ENCODE measurements at regions not wholly inside any gene's neighbourhood (a gene's known extent, or its start where the extent isn't known, plus 50 kb on each side); places are given as distances from the start of the nearest gene placed in this dataset.
"Not testable (repeated sequence)": the region's sequence is repeated elsewhere in the genome, so short reads cannot be mapped to it uniquely, and the experiment has no call there.

DNA sequence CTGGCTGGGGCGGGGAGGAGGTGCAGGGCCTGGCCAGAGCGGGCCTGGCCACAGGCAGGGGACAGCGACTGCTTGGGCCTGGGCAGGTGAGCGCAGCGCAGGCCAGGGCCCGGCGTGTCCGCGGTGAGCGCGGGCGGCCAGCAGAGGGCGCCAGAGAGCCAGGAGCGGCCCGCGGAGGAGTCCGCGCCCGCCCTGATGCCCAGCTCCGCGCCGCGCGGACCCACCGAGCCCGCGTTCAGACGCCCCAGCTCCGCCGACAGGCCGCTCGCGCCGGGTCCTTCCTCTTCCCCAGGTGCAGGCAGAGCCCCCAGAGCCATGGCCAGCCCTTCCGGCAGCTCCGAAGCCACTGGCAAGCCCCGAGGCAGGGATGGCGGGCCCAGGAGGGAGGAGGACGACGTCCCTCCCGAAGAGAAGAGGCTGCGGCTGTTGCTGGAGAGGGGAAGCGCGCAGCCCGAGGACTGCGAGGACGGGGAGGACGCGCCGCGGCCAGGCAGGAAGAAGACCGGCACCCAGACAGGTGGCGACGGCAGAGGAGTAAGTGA is 171.1 kb upstream of the OSBPL11 start:
- peaks cover 76% of the 10 kb centered on the region for H3K27me3 Mint-ChIP-seq (ENCODE audit: unreplicated experiment)

DNA sequence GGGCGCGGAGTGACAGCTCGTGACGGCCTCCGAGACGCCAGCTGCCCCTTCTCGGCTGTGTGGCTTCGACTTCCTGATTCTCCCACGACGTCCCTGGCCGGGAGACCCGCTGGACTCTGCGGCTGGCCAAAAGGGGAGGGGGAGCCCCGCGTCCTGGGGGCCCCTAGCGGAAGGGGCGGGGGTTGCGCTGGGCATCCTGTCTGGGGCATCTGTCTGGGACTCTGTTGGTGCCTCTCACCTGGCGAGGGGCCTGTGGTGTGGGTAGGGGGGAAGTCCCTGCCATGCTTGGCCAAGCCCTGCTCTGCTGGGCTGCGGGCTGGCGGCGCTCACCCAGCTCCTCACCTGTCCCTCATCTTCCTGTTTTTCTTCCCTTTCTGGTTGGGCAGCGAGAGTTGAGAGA is 171.6 kb upstream of the OSBPL11 start:
- intact Hi-C loops (cut with micrococcal nuclease; ENCODE audit: unreplicated experiment) = loop anchor here (5.0 kb wide), 1 partner anchor 150 kb away; no protein-coding TSS in a partner anchor
- not testable (repeated sequence) for BruUV-seq (replicated peaks); H3K9me3 Mint-ChIP-seq (ENCODE audit: low read depth, unreplicated experiment); H3K27ac Mint-ChIP-seq (ENCODE audit: unreplicated experiment)
- CTCF ChIA-PET = interaction anchor here (0.8 to 1.0 kb wide), 3 partner anchors 149 to 168 kb away, joined by 3 to 6 read pairs (median 3); no protein-coding TSS in a partner anchor
- H3K4me3 Mint-ChIP-seq (ENCODE audit: low read depth, unreplicated experiment) = peak overlapping the region; percentile 84
- peak; percentile 55 for DNase-seq
- peaks cover 10% of the 10 kb centered on the region for H3K4me1 Mint-ChIP-seq (ENCODE audit: low read depth, unreplicated experiment)
- H3K36me3 Mint-ChIP-seq (ENCODE audit: insufficient read depth, unreplicated experiment) = peaks cover 14% of the 10 kb centered on the region
- peaks cover 70% of the 10 kb centered on the region for H3K27me3 Mint-ChIP-seq (ENCODE audit: unreplicated experiment)

More for the DNA sequence above, 171.1 kb upstream of the OSBPL11 start:
- not testable (repeated sequence) for BruUV-seq (replicated peaks); H3K27ac Mint-ChIP-seq (ENCODE audit: unreplicated experiment); H3K9me3 Mint-ChIP-seq (ENCODE audit: low read depth, unreplicated experiment)
- H3K4me3 Mint-ChIP-seq (ENCODE audit: low read depth, unreplicated experiment) = peak overlapping the region; percentile 84
- H3K36me3 Mint-ChIP-seq (ENCODE audit: insufficient read depth, unreplicated experiment) = peaks cover 14% of the 10 kb centered on the region
- CTCF ChIA-PET = interaction anchor here (0.8 to 1.0 kb wide), 3 partner anchors 149 to 169 kb away, joined by 3 to 6 read pairs (median 3); no protein-coding TSS in a partner anchor
- TF ChIP-seq CTCF (IDR thresholded peaks at IDR 0.05; ENCODE audit: unreplicated experiment) = peak; percentile 91
- DNase-seq = peak; percentile 92
- intact Hi-C loops (cut with micrococcal nuclease; ENCODE audit: unreplicated experiment) = loop anchor here (5.0 kb wide), 1 partner anchor 151 kb away; no protein-coding TSS in a partner anchor
- peaks cover 10% of the 10 kb centered on the region for H3K4me1 Mint-ChIP-seq (ENCODE audit: low read depth, unreplicated experiment)

DNA sequence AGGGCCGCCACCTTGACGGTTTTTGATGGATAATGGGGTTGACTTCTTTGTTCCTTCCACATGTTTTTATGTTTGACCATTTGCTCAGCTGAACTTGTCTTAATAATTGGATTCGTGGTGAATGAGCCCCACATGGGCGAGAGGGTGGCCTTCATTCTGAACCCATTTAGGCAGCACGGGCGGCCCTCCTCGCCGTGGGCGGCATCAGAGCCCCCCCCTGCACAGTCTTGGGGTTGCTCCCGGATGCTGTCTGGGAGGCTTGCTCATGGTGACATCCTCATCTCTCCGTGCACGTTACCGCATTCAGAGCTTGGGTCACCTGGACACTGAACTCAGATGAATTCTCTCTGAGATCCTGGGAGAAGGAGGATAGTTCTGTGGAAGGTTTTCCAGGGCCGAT is 172.3 kb upstream of the OSBPL11 start:
- peak overlapping the region; percentile 84 for H3K4me3 Mint-ChIP-seq (ENCODE audit: low read depth, unreplicated experiment)
- no peaks in the 10 kb centered on the region for H3K9me3 Mint-ChIP-seq (ENCODE audit: low read depth, unreplicated experiment)
- H3K4me1 Mint-ChIP-seq (ENCODE audit: low read depth, unreplicated experiment) = peaks cover 10% of the 10 kb centered on the region
- intact Hi-C loops (cut with micrococcal nuclease; ENCODE audit: unreplicated experiment) = loop anchor here (5.0 kb wide), 1 partner anchor 150 kb away; no protein-coding TSS in a partner anchor
- no peak overlapping the region for H3K27ac Mint-ChIP-seq (ENCODE audit: unreplicated experiment)
- BruUV-seq (replicated peaks) = no TSS peak
- no peak for DNase-seq
- no peak for TF ChIP-seq CTCF (IDR thresholded peaks at IDR 0.05; ENCODE audit: unreplicated experiment)
- H3K27me3 Mint-ChIP-seq (ENCODE audit: unreplicated experiment) = peaks cover 63% of the 10 kb centered on the region
- H3K36me3 Mint-ChIP-seq (ENCODE audit: insufficient read depth, unreplicated experiment) = peaks cover 14% of the 10 kb centered on the region
- CTCF ChIA-PET = no interaction called here

- TSS peak; percentile 47 for BruUV-seq (replicated peaks)
- intact Hi-C loops (cut with micrococcal nuclease; ENCODE audit: unreplicated experiment) = loop anchor here (5.0 kb wide), 1 partner anchor 148 kb away; no protein-coding TSS in a partner anchor
Observed at GRCh38 chr3:125768821-125769220, 173.5 kb upstream of the OSBPL11 start.

GRCh38 chr3:125771506-125771905 is 176.2 kb upstream of the OSBPL11 start:
- Mint-ChIP-seq H3K27me3 (ENCODE audit: unreplicated experiment) (peaks cover 34% of the 10 kb centered on the region), H3K4me1 (ENCODE audit: low read depth, unreplicated experiment) (peaks cover 19% of the 10 kb centered on the region)
- H3K9me3 Mint-ChIP-seq (ENCODE audit: low read depth, unreplicated experiment); H3K4me3 Mint-ChIP-seq (ENCODE audit: low read depth, unreplicated experiment); DNase-seq; H3K27ac Mint-ChIP-seq (ENCODE audit: unreplicated experiment); intact Hi-C loops (cut with micrococcal nuclease; ENCODE audit: unreplicated experiment); CTCF ChIA-PET; BruUV-seq (replicated peaks); H3K36me3 Mint-ChIP-seq (ENCODE audit: insufficient read depth, unreplicated experiment): not testable (repeated sequence)

More at GRCh38 chr3:125768821-125769220, 173.5 kb upstream of the OSBPL11 start:
- H3K27ac Mint-ChIP-seq (ENCODE audit: unreplicated experiment); H3K9me3 Mint-ChIP-seq (ENCODE audit: low read depth, unreplicated experiment); H3K4me3 Mint-ChIP-seq (ENCODE audit: low read depth, unreplicated experiment); CTCF ChIA-PET; DNase-seq: not testable (repeated sequence)
- H3K4me1 Mint-ChIP-seq (ENCODE audit: low read depth, unreplicated experiment) = peaks cover 10% of the 10 kb centered on the region
- peaks cover 14% of the 10 kb centered on the region for H3K36me3 Mint-ChIP-seq (ENCODE audit: insufficient read depth, unreplicated experiment)
- peaks cover 52% of the 10 kb centered on the region for H3K27me3 Mint-ChIP-seq (ENCODE audit: unreplicated experiment)

GRCh38 chr3:125774433-125775034 is 179.2 kb upstream of the OSBPL11 start:
- H3K9me3 Mint-ChIP-seq (ENCODE audit: low read depth, unreplicated experiment); H3K4me3 Mint-ChIP-seq (ENCODE audit: low read depth, unreplicated experiment); CTCF ChIA-PET: not testable (repeated sequence)

DNA sequence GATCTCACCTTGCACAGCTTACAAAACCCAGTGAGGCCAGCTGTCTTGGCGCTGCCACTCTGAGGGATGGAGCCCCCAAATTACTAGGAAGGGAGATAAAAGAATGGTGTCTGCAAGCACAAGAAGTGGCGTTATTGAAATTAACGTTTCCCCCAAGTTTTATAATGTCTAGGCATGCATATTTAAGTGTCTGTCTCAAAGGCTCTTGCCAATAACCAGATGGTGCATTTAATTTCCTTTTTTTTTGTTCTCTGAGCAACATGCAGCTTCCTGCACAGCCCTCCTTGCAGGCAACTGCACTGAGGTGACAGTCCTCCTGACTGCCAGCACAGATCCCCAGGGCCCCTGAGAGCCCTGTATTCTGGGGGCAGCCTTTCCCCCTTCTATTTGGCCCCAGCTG is 179.8 kb upstream of the OSBPL11 start:
- H3K36me3 Mint-ChIP-seq (ENCODE audit: insufficient read depth, unreplicated experiment); intact Hi-C loops (cut with micrococcal nuclease; ENCODE audit: unreplicated experiment); BruUV-seq (replicated peaks); H3K9me3 Mint-ChIP-seq (ENCODE audit: low read depth, unreplicated experiment); H3K27ac Mint-ChIP-seq (ENCODE audit: unreplicated experiment); DNase-seq; H3K4me1 Mint-ChIP-seq (ENCODE audit: low read depth, unreplicated experiment); CTCF ChIA-PET; H3K4me3 Mint-ChIP-seq (ENCODE audit: low read depth, unreplicated experiment): not testable (repeated sequence)
- peaks cover 28% of the 10 kb centered on the region for H3K27me3 Mint-ChIP-seq (ENCODE audit: unreplicated experiment)

More at GRCh38 chr3:125774433-125775034, 179.2 kb upstream of the OSBPL11 start:
- intact Hi-C loops (cut with micrococcal nuclease; ENCODE audit: unreplicated experiment); H3K27ac Mint-ChIP-seq (ENCODE audit: unreplicated experiment); DNase-seq; H3K4me1 Mint-ChIP-seq (ENCODE audit: low read depth, unreplicated experiment); H3K36me3 Mint-ChIP-seq (ENCODE audit: insufficient read depth, unreplicated experiment); BruUV-seq (replicated peaks): not testable (repeated sequence)
- peaks cover 28% of the 10 kb centered on the region for H3K27me3 Mint-ChIP-seq (ENCODE audit: unreplicated experiment)

DNA sequence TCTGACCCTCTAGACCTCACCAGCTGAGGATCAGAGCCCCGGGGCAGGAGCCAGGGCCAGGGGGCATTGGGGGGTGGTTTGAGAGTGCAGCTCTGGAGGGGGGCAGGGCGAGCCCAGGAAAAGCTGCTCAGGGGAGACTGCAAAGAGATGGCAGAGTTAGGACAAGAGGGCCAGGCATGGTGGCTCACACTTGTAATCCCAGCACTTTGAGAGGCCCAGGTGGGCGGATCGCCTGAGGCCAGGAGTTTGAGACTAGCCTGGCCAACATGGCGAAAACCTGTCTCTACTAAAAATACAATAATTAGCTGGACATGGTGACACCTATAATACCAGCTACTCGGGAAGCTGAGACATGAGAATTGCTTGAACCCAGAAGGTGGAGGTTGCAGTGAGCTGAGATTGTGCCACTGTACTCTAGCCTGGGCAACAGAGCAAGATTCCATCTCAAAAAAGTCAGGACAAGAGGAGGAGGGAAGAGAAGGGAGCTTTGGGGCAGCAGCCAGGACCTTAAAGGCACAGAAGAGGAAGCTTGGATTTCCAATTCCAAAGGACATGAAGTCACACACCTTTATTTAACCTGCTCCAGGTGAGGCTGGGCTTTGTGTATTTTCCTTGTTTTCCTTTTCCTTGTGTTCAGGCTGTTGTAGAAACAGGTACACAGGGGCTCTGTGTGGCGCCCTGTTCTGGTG is 180.5 kb upstream of the OSBPL11 start:
- H3K4me3 Mint-ChIP-seq (ENCODE audit: low read depth, unreplicated experiment); H3K27ac Mint-ChIP-seq (ENCODE audit: unreplicated experiment); BruUV-seq (replicated peaks); H3K4me1 Mint-ChIP-seq (ENCODE audit: low read depth, unreplicated experiment); CTCF ChIA-PET; H3K36me3 Mint-ChIP-seq (ENCODE audit: insufficient read depth, unreplicated experiment); intact Hi-C loops (cut with micrococcal nuclease; ENCODE audit: unreplicated experiment); H3K9me3 Mint-ChIP-seq (ENCODE audit: low read depth, unreplicated experiment); DNase-seq: not testable (repeated sequence)
- H3K27me3 Mint-ChIP-seq (ENCODE audit: unreplicated experiment) = peaks cover 28% of the 10 kb centered on the region
